NCI-H1436 (cell line): ENCODE measurements at regions not wholly inside any gene's neighbourhood (a gene's known extent, or its start where the extent isn't known, plus 50 kb on each side); places are given as distances from the start of the nearest gene placed in this dataset.
"Not testable (repeated sequence)": the region's sequence is repeated elsewhere in the genome, so short reads cannot be mapped to it uniquely, and the experiment has no call there.

Source experiments
- DNase-seq: peaks from one replicate; lab custom pipeline; 2025; lab: John Stamatoyannopoulos, UW

GRCh38 chr1:121003230-121003629, 113.7 kb downstream of the PPIAL4A start:
- DNase-seq, result not testable (repeated sequence)

GRCh38 chr1:121006826-121007225, 117.3 kb downstream of the PPIAL4A start:
- DNase-seq, result not testable (repeated sequence)

- DNase-seq, result not testable (repeated sequence)
Measured at GRCh38 chr1:121007755-121008154, 118.2 kb downstream of the PPIAL4A start.

GRCh38 chr1:121008512-121009215, 119.1 kb downstream of the PPIAL4A start:
- DNase-seq, result not testable (repeated sequence)

GRCh38 chr1:121009216-121010057, 119.9 kb downstream of the PPIAL4A start:
- not testable (repeated sequence) for DNase-seq

- DNase-seq, result not testable (repeated sequence)
Measured at GRCh38 chr1:121010141-121010540, 120.6 kb downstream of the PPIAL4A start.

GRCh38 chr1:121013181-121013580, 123.6 kb downstream of the PPIAL4A start:
- DNase-seq, result not testable (repeated sequence)

- not testable (repeated sequence) for DNase-seq
Measured at GRCh38 chr1:121016182-121017028, 126.8 kb downstream of the PPIAL4A start.

- not testable (repeated sequence) for DNase-seq
Measured at GRCh38 chr1:121019715-121020349, 130.3 kb downstream of the PPIAL4A start.

- not testable (repeated sequence) for DNase-seq
Measured at GRCh38 chr1:121020350-121021236, 131.0 kb downstream of the PPIAL4A start.

GRCh38 chr1:121021716-121022115, 132.1 kb downstream of the PPIAL4A start:
- not testable (repeated sequence) for DNase-seq

GRCh38 chr1:121032878-121033494, 143.4 kb downstream of the PPIAL4A start:
- not testable (repeated sequence) for DNase-seq

GRCh38 chr1:121036792-121037191, 147.2 kb downstream of the PPIAL4A start:
- not testable (repeated sequence) for DNase-seq

- DNase-seq, result not testable (repeated sequence)
Measured at GRCh38 chr1:121040974-121041373, 143.2 kb downstream of the FAM72B start.

- not testable (repeated sequence) for DNase-seq
Measured at GRCh38 chr1:121041497-121041896, 142.6 kb downstream of the FAM72B start.

GRCh38 chr1:121042882-121043281, 141.3 kb downstream of the FAM72B start:
- not testable (repeated sequence) for DNase-seq

GRCh38 chr1:121048293-121048752, 135.8 kb downstream of the FAM72B start:
- DNase-seq, result not testable (repeated sequence)

GRCh38 chr1:121048769-121049443, 135.2 kb downstream of the FAM72B start:
- DNase-seq, result not testable (repeated sequence)

GRCh38 chr1:121050097-121050496, 134.0 kb downstream of the FAM72B start:
- not testable (repeated sequence) for DNase-seq
